MM.1S (cell line): ENCODE measurements at regions not wholly inside any gene's neighbourhood (a gene's known extent, or its start where the extent isn't known, plus 50 kb on each side); places are given as distances from the start of the nearest gene placed in this dataset.
"Not testable (repeated sequence)": the region's sequence is repeated elsewhere in the genome, so short reads cannot be mapped to it uniquely, and the experiment has no call there.

Source experiments
- DNase-seq: peaks from one replicate; pipeline ENCODE4 v3.0.0-alpha.2; 2015
- H2AFZ ChIP-seq: fragments of 300-600 bp; sonication (generic); 2 replicates; pipeline ENCODE4 v1.6.0; 2016; ENCODE audit warnings: antibody characterized with exemption, low read length
- H3F3A ChIP-seq: fragments of 300-600 bp; sonication (generic); 2 replicates; pipeline ENCODE4 v1.6.1; 2016; ENCODE audit warnings: mild to moderate bottlenecking, antibody characterized with exemption, low read length, moderate library complexity, mixed read lengths; ENCODE audit not compliant: insufficient read depth
- H3K27ac ChIP-seq: fragments of 300-600 bp; sonication (generic); 2 replicates; pipeline ENCODE4 v1.5.1; 2016; ENCODE audit warnings: mild to moderate bottlenecking, low read length
- H3K27me3 ChIP-seq: fragments of 300-600 bp; sonication (generic); replicated peaks from 2 replicates; pipeline ENCODE4 v1.6.0; 2016; ENCODE audit warnings: low read length; ENCODE audit not compliant: insufficient read depth
- H3K36me3 ChIP-seq: fragments of 300-600 bp; sonication (generic); replicated peaks from 2 replicates; pipeline ENCODE4 v1.6.1; 2016; ENCODE audit warnings: mild to moderate bottlenecking, low read length, mixed read lengths; ENCODE audit not compliant: insufficient read depth
- H3K4me1 ChIP-seq: fragments of 300-600 bp; sonication (generic); 2 replicates; pipeline ENCODE4 v1.6.1; 2016; ENCODE audit warnings: low read length, mixed read lengths
- H3K4me2 ChIP-seq: fragments of 300-600 bp; sonication (generic); 2 replicates; pipeline ENCODE4 v1.6.0; 2016; ENCODE audit warnings: low read depth, low read length
- H3K4me3 ChIP-seq: fragments of 300-600 bp; sonication (generic); 2 replicates; pipeline ENCODE4 v1.5.1; 2016; ENCODE audit warnings: low read length, mixed read lengths
- H3K79me2 ChIP-seq: fragments of 300-600 bp; sonication (generic); 2 replicates; pipeline ENCODE4 v1.6.1; 2016; ENCODE audit warnings: mixed run types, low read length, mixed read lengths
- H3K9ac ChIP-seq: fragments of 300-600 bp; sonication (generic); 2 replicates; pipeline ENCODE4 v1.6.1; 2016; ENCODE audit warnings: low read length, mixed read lengths
- H3K9me2 ChIP-seq: fragments of 300-600 bp; sonication (generic); replicated peaks from 2 replicates; pipeline ENCODE4 v1.6.1; 2016; ENCODE audit warnings: mild to moderate bottlenecking, low read length, mixed read lengths; ENCODE audit not compliant: insufficient read depth
- H3K9me3 ChIP-seq: fragments of 300-600 bp; sonication (generic); replicated peaks from 2 replicates; pipeline ENCODE4 v1.6.1; 2016; ENCODE audit warnings: mild to moderate bottlenecking, low read length, mixed read lengths; ENCODE audit not compliant: insufficient read depth
- H4K20me1 ChIP-seq: fragments of 300-600 bp; sonication (generic); 2 replicates; pipeline ENCODE4 v1.6.1; 2016; ENCODE audit warnings: mild to moderate bottlenecking, low read length, moderate library complexity, mixed read lengths; ENCODE audit not compliant: insufficient read depth

DNA sequence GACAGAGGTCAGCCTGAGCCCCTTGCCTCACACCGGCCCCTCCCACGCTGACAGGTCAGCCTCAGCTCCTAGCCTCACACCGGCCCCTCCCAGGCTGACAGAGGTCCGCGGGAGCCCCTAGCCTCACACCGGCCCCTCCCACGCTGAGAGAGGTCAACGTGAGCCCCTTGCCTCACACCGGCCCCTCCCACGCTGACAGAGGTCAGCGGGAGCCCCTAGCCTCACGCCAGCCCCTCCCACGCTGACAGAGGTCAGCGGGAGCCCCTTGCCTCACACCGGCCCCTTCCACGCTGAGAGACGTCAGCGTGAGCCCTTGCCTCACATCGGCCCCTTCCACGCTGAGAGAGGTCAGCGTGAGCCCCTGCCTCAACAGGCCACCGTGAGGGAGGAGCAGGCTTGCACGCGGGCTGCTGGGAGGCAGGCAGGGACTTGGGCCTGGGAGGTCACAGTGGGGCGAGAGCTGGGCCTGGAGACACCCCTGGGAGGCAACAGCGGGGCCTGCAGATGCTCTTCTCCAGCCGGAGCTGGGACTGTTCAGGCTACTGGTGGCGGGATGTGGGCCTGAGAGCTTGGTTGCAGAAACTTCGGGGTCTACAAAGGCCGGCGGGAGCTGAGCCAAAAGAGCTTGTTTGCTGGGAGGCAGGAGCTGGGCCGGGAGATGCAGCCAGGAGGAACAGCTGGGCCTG, 356.4 kb downstream of the ZNF37A start:
- H4K20me1 ChIP-seq, H3K9me2 ChIP-seq, H3F3A ChIP-seq, H3K36me3 ChIP-seq, H3K4me3 ChIP-seq, H3K9me3 ChIP-seq, H3K4me2 ChIP-seq, DNase-seq, H3K27me3 ChIP-seq, H3K9ac ChIP-seq, H3K79me2 ChIP-seq, H2AFZ ChIP-seq, H3K27ac ChIP-seq, H3K4me1 ChIP-seq: not testable (repeated sequence)

DNA sequence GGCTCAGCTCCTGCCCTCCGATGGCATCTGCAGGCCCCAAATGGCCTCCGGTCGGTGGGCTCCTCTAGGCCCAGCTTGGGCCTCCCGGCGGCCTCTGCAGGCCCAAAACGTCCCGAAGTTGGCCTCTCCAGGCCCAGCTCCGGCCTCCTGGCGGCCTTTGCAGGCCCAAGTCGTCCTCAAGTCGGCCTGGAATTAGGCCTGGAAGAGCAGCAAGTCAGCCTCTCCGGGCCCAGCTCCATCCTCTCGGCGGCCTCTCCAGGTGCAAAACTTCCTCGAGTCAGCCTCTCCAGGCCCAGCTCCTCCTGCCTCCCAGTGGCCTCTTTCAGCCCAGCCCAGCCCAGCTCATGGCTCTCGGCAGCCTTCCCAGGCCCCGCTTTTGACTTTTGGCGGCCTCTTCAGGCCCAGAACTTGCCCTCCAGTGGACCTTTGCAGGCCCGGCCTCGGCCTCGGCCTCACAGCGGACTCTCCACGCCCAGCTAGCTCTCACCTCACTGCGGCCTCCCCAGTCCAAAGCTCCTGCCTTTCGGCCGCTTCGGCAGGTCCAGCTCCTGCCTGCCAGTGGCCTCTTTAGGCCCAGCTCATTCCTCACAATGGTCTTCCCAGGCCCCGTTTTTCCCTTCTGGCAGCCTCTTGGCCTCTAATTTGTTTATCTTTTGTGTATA, 357.3 kb downstream of the ZNF37A start:
- H3K27me3 ChIP-seq, H3K4me2 ChIP-seq, H3K9me3 ChIP-seq, H3K4me3 ChIP-seq, H3K9me2 ChIP-seq, H3K9ac ChIP-seq, H4K20me1 ChIP-seq, H3K27ac ChIP-seq, H3K79me2 ChIP-seq, H2AFZ ChIP-seq, H3K4me1 ChIP-seq, H3F3A ChIP-seq, DNase-seq, H3K36me3 ChIP-seq: not testable (repeated sequence)
